ENCODE measurements at regions not wholly inside any gene's neighbourhood (a gene's known extent, or its start where the extent isn't known, plus 50 kb on each side); places are given as distances from the start of the nearest gene placed in this dataset.

DNA sequence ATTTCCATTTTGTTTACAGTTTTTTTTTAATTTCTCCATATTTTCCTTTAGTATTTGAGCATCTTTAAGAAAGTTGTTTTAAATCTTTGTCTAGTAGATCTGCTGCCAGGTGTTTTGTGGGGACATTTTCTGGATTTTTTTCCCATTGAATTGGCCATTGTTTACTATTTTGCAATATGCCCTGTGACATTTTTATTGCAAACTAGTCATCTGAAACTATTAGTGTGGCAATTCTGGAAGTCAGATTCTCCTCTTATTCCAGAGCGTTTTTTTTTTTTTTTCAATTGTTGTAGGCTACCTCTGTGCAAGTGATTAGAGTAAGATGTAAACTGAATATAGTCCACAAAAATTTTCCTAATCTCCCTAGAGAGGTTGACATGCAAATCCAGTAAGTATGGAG, 334.2 kb downstream of the PYDC2 start:
- no peak for TF ChIP-seq POLR2A (IDR thresholded peaks at IDR 0.05)
- TF ChIP-seq, protein P1, sequence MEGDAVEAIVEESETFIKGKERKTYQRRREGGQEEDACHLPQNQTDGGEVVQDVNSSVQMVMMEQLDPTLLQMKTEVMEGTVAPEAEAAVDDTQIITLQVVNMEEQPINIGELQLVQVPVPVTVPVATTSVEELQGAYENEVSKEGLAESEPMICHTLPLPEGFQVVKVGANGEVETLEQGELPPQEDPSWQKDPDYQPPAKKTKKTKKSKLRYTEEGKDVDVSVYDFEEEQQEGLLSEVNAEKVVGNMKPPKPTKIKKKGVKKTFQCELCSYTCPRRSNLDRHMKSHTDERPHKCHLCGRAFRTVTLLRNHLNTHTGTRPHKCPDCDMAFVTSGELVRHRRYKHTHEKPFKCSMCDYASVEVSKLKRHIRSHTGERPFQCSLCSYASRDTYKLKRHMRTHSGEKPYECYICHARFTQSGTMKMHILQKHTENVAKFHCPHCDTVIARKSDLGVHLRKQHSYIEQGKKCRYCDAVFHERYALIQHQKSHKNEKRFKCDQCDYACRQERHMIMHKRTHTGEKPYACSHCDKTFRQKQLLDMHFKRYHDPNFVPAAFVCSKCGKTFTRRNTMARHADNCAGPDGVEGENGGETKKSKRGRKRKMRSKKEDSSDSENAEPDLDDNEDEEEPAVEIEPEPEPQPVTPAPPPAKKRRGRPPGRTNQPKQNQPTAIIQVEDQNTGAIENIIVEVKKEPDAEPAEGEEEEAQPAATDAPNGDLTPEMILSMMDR (IDR thresholded peaks at IDR 0.05 in 4 of 5, conservative IDR thresholded peaks at IDR 0.05 in 1 of 5): no peak

Measured in gastrocnemius medialis (tissue), 4 donors.